ENCODE measurements at regions not wholly inside any gene's neighbourhood (a gene's known extent, or its start where the extent isn't known, plus 50 kb on each side); places are given as distances from the start of the nearest gene placed in this dataset. TPM values are rescaled to one million over a fixed set of nuclear protein-coding genes. Genes with fewer than 3 reads are reported as not detected.

Small RNA genes lying in the stretch of these regions (small RNA-seq; reads per million reads assigned to genes)
- gene AC023232.1 = not detected
